Bronchial epithelial cell (primary cell): ENCODE measurements at regions not wholly inside any gene's neighbourhood (a gene's known extent, or its start where the extent isn't known, plus 50 kb on each side); places are given as distances from the start of the nearest gene placed in this dataset.

Source experiments
- DNase-seq: peaks from one replicate; pipeline ENCODE4 v3.0.0-alpha.2; 2010; ENCODE audit warnings: low read depth
- FAIRE-seq: peaks from 2 replicates; lab custom pipeline; 2011; peaks lifted over from hg19 to GRCh38; lab: Jason Lieb, UNC
- H3K27me3 ChIP-seq: 2 replicates; pipeline ENCODE4 v1.5.1; 2011; ENCODE audit warnings: low read length; ENCODE audit not compliant: control insufficient read depth, insufficient read depth
- H3K36me3 ChIP-seq: 2 replicates; pipeline ENCODE4 v1.5.1; 2011; ENCODE audit warnings: low read length; ENCODE audit not compliant: control insufficient read depth, insufficient read depth
- H3K4me3 ChIP-seq: 2 replicates; pipeline ENCODE4 v1.5.1; 2011; ENCODE audit warnings: mild to moderate bottlenecking, low read depth, low read length, control low read depth
- TF ChIP-seq, protein P1 (sequence below): IDR thresholded peaks from 2 replicates; pipeline ENCODE4 v1.5.1; 2011; ENCODE audit warnings: mild to moderate bottlenecking, moderate library complexity, low read length, control low read depth, inconsistent platforms; ENCODE audit not compliant: insufficient read depth, severe bottlenecking

DNA sequence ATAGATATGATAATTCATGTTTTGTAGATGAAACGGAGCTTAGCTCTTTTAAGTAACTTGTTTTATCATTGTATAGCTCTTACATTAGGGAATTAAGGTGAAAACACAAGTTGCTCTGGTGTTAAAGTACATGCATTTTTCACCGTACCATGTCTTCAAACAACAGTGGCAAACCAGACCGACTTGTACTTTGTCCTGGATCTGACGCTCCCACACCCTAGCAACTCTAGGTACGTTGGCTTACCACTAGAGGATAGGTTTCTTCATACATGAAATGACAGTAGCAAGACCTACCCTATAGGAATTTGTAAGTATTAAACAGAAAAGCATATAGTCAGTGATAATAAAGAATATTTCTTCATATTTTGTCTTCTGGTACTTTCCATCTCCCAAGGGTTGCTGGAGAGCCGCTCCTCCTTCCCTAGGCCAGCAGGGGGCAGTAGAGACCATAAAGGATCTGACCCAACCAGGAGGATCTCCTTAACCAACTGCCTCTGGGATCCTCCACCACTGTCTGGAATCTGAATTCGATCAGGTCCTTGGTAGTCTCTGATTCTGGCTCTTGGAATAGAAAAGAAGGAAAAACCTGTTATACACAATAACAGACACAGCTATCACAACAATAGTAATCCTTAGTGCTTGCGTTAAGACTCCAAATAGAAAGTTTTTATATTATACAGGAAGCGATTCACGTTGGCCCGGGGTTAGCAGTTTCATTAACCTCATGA lies 136.7 kb downstream of the CAVIN4 start:
- DNase-seq (peak; percentile 40), FAIRE-seq (no peak)
- Histone ChIP-seq H3K27me3 (no peaks in the 10 kb centered on the region), H3K36me3 (no peaks in the 10 kb centered on the region), H3K4me3 (no peak overlapping the region)
- TF ChIP-seq, protein P1, sequence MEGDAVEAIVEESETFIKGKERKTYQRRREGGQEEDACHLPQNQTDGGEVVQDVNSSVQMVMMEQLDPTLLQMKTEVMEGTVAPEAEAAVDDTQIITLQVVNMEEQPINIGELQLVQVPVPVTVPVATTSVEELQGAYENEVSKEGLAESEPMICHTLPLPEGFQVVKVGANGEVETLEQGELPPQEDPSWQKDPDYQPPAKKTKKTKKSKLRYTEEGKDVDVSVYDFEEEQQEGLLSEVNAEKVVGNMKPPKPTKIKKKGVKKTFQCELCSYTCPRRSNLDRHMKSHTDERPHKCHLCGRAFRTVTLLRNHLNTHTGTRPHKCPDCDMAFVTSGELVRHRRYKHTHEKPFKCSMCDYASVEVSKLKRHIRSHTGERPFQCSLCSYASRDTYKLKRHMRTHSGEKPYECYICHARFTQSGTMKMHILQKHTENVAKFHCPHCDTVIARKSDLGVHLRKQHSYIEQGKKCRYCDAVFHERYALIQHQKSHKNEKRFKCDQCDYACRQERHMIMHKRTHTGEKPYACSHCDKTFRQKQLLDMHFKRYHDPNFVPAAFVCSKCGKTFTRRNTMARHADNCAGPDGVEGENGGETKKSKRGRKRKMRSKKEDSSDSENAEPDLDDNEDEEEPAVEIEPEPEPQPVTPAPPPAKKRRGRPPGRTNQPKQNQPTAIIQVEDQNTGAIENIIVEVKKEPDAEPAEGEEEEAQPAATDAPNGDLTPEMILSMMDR = peak; percentile 75

DNA sequence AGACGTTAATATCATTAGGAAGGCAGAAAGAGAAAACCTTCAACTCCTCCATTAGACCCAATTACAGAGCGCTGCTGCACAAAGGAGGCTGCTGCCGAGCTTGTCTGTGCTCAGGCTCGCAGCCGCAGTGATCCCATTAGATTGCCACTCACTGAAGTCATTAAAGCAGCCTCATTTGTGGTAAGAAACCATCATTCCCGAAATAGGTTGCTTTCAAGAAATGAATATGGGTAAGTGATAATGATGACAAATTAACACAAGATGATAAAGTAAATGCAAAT lies 137.2 kb downstream of the CAVIN4 start:
- H3K36me3 ChIP-seq = no peaks in the 10 kb centered on the region
- no peak overlapping the region for H3K4me3 ChIP-seq
- H3K27me3 ChIP-seq = no peaks in the 10 kb centered on the region
- TF ChIP-seq, protein P1 = no peak
- FAIRE-seq (no peak), DNase-seq (no peak)

DNA sequence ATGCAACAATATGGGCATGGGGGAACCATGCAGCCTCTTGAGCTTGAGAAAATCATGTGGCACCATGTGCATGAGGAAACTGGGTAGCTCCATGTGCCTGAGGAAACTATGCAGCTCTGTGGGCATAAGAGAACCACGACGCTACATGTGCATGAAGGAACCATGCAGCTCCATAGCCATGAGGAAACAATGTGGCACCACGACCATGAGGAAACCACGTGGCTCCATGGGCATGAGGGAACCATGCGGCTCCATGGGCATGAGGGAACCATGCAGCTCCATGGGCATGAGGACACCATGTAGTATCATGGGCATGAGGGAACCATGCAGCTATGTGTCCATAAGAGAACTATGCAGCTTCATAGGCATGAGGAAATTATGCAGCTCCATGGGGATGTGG lies 140.8 kb downstream of the CAVIN4 start:
- Histone ChIP-seq H3K4me3 (no peak overlapping the region), H3K36me3 (no peaks in the 10 kb centered on the region), H3K27me3 (no peaks in the 10 kb centered on the region)
- no peak for DNase-seq
- TF ChIP-seq, protein P1 = no peak
- FAIRE-seq = peak; percentile 18

DNA sequence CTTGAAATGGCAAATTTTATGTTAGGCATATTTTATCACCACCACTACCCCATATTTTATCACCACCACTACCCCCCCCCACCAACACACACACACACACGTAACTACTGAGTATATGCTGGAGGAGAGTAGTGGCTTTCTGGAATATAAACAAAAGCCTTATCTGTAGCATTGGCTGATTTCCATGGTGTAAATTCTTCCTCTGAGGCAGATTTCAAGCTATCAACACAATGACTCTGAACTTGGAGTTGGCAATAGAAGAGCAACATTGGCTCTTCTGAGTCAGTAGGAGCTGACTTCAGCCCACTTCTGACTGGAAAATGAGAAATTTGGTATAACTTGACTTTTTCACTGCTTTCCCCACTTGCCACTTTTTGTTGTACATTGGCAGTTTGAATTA lies 143.0 kb downstream of the CAVIN4 start:
- no peak for FAIRE-seq
- TF ChIP-seq, protein P1 = no peak
- no peaks in the 10 kb centered on the region for H3K36me3 ChIP-seq
- DNase-seq = no peak
- H3K27me3 ChIP-seq = no peaks in the 10 kb centered on the region
- H3K4me3 ChIP-seq = no peak overlapping the region

DNA sequence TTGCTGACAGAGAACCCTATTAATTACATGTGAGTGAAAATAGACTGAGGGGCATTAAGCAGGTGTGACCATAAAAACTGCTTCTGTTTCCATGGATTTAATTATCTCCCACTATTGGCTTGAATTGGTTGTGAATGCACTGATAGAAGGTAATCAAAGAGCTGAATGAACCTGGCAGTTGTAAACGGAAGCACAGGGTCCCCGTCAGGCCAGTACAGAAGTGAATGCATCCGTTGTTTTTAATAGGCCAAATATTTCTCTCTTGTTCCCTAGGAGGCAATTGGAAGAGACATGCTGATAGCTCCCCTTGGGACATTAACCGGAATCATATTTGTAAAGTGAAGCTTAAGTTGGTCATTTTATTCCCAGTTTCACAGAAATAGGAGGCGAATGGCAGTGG lies 147.0 kb downstream of the CAVIN4 start:
- no peak for DNase-seq
- TF ChIP-seq, protein P1 = no peak
- no peaks in the 10 kb centered on the region for H3K36me3 ChIP-seq
- FAIRE-seq = no peak
- no peaks in the 10 kb centered on the region for H3K27me3 ChIP-seq
- H3K4me3 ChIP-seq = no peak overlapping the region

DNA sequence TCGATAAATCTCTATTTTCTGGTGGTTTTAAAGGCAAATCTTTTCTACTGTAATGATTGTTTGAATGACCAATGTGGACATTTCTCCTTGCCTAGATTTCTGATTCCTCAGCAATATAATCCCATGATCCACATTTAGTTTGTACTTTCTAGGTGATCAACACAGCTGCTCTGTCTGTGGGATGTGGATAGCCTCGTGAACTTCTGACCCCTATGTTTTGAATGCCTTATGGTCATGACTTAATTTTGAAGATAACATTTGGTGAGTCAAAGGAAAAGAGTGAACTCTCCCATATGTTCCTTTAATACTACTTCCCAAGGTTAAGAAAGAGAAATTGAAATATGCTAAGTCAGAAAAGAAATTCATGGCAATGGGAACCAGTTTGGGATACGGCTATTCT lies 147.5 kb downstream of the CAVIN4 start:
- FAIRE-seq (no peak), DNase-seq (no peak)
- Histone ChIP-seq H3K27me3 (no peaks in the 10 kb centered on the region), H3K36me3 (no peaks in the 10 kb centered on the region), H3K4me3 (no peak overlapping the region)
- TF ChIP-seq, protein P1 = no peak
